ENCODE measurements at regions not wholly inside any gene's neighbourhood (a gene's known extent, or its start where the extent isn't known, plus 50 kb on each side); places are given as distances from the start of the nearest gene placed in this dataset.

GRCh38 chr3:194076475-194076874, 59.5 kb upstream of the HES1 start:
- DNase-seq (ENCODE audit: low spot score): no peak
- no peak overlapping the region for H3K27ac ChIP-seq
- POLR2A ChIA-PET (ENCODE audit: low non-redundant PET): no interaction called here
- no peak for TF ChIP-seq CTCF (conservative IDR thresholded peaks at IDR 0.05; ENCODE audit: low read depth)
- CTCF ChIA-PET: interaction anchor here (0.6 kb wide), 1 partner anchor 288 kb away, joined by 3 read pairs; no protein-coding TSS in a partner anchor

- DNase-seq (ENCODE audit: low spot score): no peak
- TF ChIP-seq CTCF (conservative IDR thresholded peaks at IDR 0.05; ENCODE audit: low read depth): no peak
- ChIA-PET CTCF (interaction anchor here (1.2 kb wide), 1 partner anchor 59 kb away, joined by 4 read pairs; no protein-coding TSS in a partner anchor), POLR2A (ENCODE audit: low non-redundant PET) (no interaction called here)
- no peak overlapping the region for H3K27ac ChIP-seq
These were observed 58.3 kb upstream of the HES1 start for GRCh38 chr3:194077602-194078001.

GRCh38 chr3:194078045-194078821, 57.7 kb upstream of the HES1 start:
- ChIA-PET POLR2A (ENCODE audit: low non-redundant PET) (no interaction called here), CTCF (interaction anchor here (0.6 to 1.2 kb wide), 2 partner anchors 58 to 301 kb away, joined by 3 to 4 read pairs; no protein-coding TSS in a partner anchor)
- no peak for DNase-seq (ENCODE audit: low spot score)
- TF ChIP-seq CTCF (conservative IDR thresholded peaks at IDR 0.05; ENCODE audit: low read depth): no peak
- no peak overlapping the region for H3K27ac ChIP-seq

GRCh38 chr3:194079702-194080172, 56.2 kb upstream of the HES1 start:
- no peak for DNase-seq (ENCODE audit: low spot score)
- H3K27ac ChIP-seq: no peak overlapping the region
- CTCF ChIA-PET: no interaction called here
- no peak for TF ChIP-seq CTCF (conservative IDR thresholded peaks at IDR 0.05; ENCODE audit: low read depth)
- POLR2A ChIA-PET (ENCODE audit: low non-redundant PET): no interaction called here

GRCh38 chr3:194080436-194080835, 55.5 kb upstream of the HES1 start:
- no peak for TF ChIP-seq CTCF (conservative IDR thresholded peaks at IDR 0.05; ENCODE audit: low read depth)
- ChIA-PET CTCF (no interaction called here), POLR2A (ENCODE audit: low non-redundant PET) (no interaction called here)

GRCh38 chr3:194080913-194081800, 54.8 kb upstream of the HES1 start:
- DNase-seq (ENCODE audit: low spot score): no peak
- ChIA-PET POLR2A (ENCODE audit: low non-redundant PET) (no interaction called here), CTCF (interaction anchor here (0.6 kb wide), 1 partner anchor 38 kb away, joined by 3 read pairs; no protein-coding TSS in a partner anchor)
- TF ChIP-seq CTCF (conservative IDR thresholded peaks at IDR 0.05; ENCODE audit: low read depth): no peak
- H3K27ac ChIP-seq: no peak overlapping the region

More at GRCh38 chr3:194080436-194080835, 55.5 kb upstream of the HES1 start:
- DNase-seq (ENCODE audit: low spot score): no peak
- no peak overlapping the region for H3K27ac ChIP-seq

All from RWPE1 (cell line).